ENCODE measurements at regions not wholly inside any gene's neighbourhood (a gene's known extent, or its start where the extent isn't known, plus 50 kb on each side); places are given as distances from the start of the nearest gene placed in this dataset.
"Not testable (repeated sequence)": the region's sequence is repeated elsewhere in the genome, so short reads cannot be mapped to it uniquely, and the experiment has no call there.

- H3K4me3 ChIP-seq (ENCODE audit: low read length in 3 of 3): no peak overlapping the region
- no peaks in the 10 kb centered on the region for H3K27me3 ChIP-seq (ENCODE audit: control insufficient read depth in 3 of 3, insufficient read depth in 3 of 3, low read length in 3 of 3)
- H3K27ac ChIP-seq (ENCODE audit: low read depth, low read length): no peak overlapping the region
- H3K9ac ChIP-seq (ENCODE audit: low read depth in 1 of 3, low read length in 3 of 3): no peak overlapping the region
- no peaks in the 10 kb centered on the region for H3K4me1 ChIP-seq (ENCODE audit: control insufficient read depth in 3 of 3, insufficient read depth in 3 of 3, low read length in 3 of 3)
- no peaks in the 10 kb centered on the region for H3K36me3 ChIP-seq (ENCODE audit: control insufficient read depth in 3 of 3, insufficient read depth in 3 of 3, low read length in 3 of 3)
- H3K9me3 ChIP-seq (ENCODE audit: control insufficient read depth in 3 of 3, low read length in 3 of 3): peaks cover 0 to 3% (median 0%) of the 10 kb centered on the region in 3 donors
Measured at GRCh38 chrX:13389501-13389900, 69.6 kb upstream of the ATXN3L start.

GRCh38 chrX:13387666-13388494 is 68.0 kb upstream of the ATXN3L start:
- H3K9me3 ChIP-seq (ENCODE audit: control insufficient read depth in 3 of 3, low read length in 3 of 3): peaks cover 0 to 3% (median 0%) of the 10 kb centered on the region in 3 donors
- no peaks in the 10 kb centered on the region for H3K4me1 ChIP-seq (ENCODE audit: control insufficient read depth in 3 of 3, insufficient read depth in 3 of 3, low read length in 3 of 3)
- no peak overlapping the region for H3K9ac ChIP-seq (ENCODE audit: low read depth in 1 of 3, low read length in 3 of 3)
- no peak overlapping the region for H3K4me3 ChIP-seq (ENCODE audit: low read length in 3 of 3)
- H3K27ac ChIP-seq (ENCODE audit: low read depth, low read length): no peak overlapping the region
- no peaks in the 10 kb centered on the region for H3K36me3 ChIP-seq (ENCODE audit: control insufficient read depth in 3 of 3, insufficient read depth in 3 of 3, low read length in 3 of 3)
- no peaks in the 10 kb centered on the region for H3K27me3 ChIP-seq (ENCODE audit: control insufficient read depth in 3 of 3, insufficient read depth in 3 of 3, low read length in 3 of 3)

- Histone ChIP-seq H3K27me3 (ENCODE audit: control insufficient read depth in 3 of 3, insufficient read depth in 3 of 3, low read length in 3 of 3) (no peaks in the 10 kb centered on the region), H3K9ac (ENCODE audit: low read depth in 1 of 3, low read length in 3 of 3) (no peak overlapping the region), H3K27ac (ENCODE audit: low read depth, low read length) (no peak overlapping the region), H3K9me3 (ENCODE audit: control insufficient read depth in 3 of 3, low read length in 3 of 3) (no peaks in the 10 kb centered on the region), H3K36me3 (ENCODE audit: control insufficient read depth in 3 of 3, insufficient read depth in 3 of 3, low read length in 3 of 3) (no peaks in the 10 kb centered on the region), H3K4me3 (ENCODE audit: low read length in 3 of 3) (no peak overlapping the region), H3K4me1 (ENCODE audit: control insufficient read depth in 3 of 3, insufficient read depth in 3 of 3, low read length in 3 of 3) (no peaks in the 10 kb centered on the region)
Measured at GRCh38 chrX:13386636-13387035, 66.8 kb upstream of the ATXN3L start.

GRCh38 chrX:13386092-13386491 is 66.2 kb upstream of the ATXN3L start:
- no peak overlapping the region for H3K27ac ChIP-seq (ENCODE audit: low read depth, low read length)
- H3K4me1 ChIP-seq (ENCODE audit: control insufficient read depth in 3 of 3, insufficient read depth in 3 of 3, low read length in 3 of 3): no peaks in the 10 kb centered on the region
- H3K36me3 ChIP-seq (ENCODE audit: control insufficient read depth in 3 of 3, insufficient read depth in 3 of 3, low read length in 3 of 3): no peaks in the 10 kb centered on the region
- no peaks in the 10 kb centered on the region for H3K9me3 ChIP-seq (ENCODE audit: control insufficient read depth in 3 of 3, low read length in 3 of 3)
- H3K9ac ChIP-seq (ENCODE audit: low read depth in 1 of 3, low read length in 3 of 3): no peak overlapping the region
- H3K4me3 ChIP-seq (ENCODE audit: low read length in 3 of 3): no peak overlapping the region
- no peaks in the 10 kb centered on the region for H3K27me3 ChIP-seq (ENCODE audit: control insufficient read depth in 3 of 3, insufficient read depth in 3 of 3, low read length in 3 of 3)

GRCh38 chrX:13383907-13384306 is 64.1 kb upstream of the ATXN3L start:
- Histone ChIP-seq H3K36me3 (ENCODE audit: control insufficient read depth in 3 of 3, insufficient read depth in 3 of 3, low read length in 3 of 3) (no peaks in the 10 kb centered on the region), H3K27me3 (ENCODE audit: control insufficient read depth in 3 of 3, insufficient read depth in 3 of 3, low read length in 3 of 3) (no peaks in the 10 kb centered on the region), H3K9ac (ENCODE audit: low read depth in 1 of 3, low read length in 3 of 3) (no peak overlapping the region), H3K9me3 (ENCODE audit: control insufficient read depth in 3 of 3, low read length in 3 of 3) (no peaks in the 10 kb centered on the region), H3K4me1 (ENCODE audit: control insufficient read depth in 3 of 3, insufficient read depth in 3 of 3, low read length in 3 of 3) (no peaks in the 10 kb centered on the region), H3K4me3 (ENCODE audit: low read length in 3 of 3) (no peak overlapping the region), H3K27ac (ENCODE audit: low read depth, low read length) (no peak overlapping the region)

GRCh38 chrX:13381514-13381913 is 61.7 kb upstream of the ATXN3L start:
- Histone ChIP-seq H3K9me3 (ENCODE audit: control insufficient read depth in 3 of 3, low read length in 3 of 3) (no peaks in the 10 kb centered on the region), H3K4me3 (ENCODE audit: low read length in 3 of 3) (no peak overlapping the region), H3K27me3 (ENCODE audit: control insufficient read depth in 3 of 3, insufficient read depth in 3 of 3, low read length in 3 of 3) (no peaks in the 10 kb centered on the region), H3K27ac (ENCODE audit: low read depth, low read length) (no peak overlapping the region), H3K4me1 (ENCODE audit: control insufficient read depth in 3 of 3, insufficient read depth in 3 of 3, low read length in 3 of 3) (peaks cover 0 to 2% (median 2%) of the 10 kb centered on the region in 3 donors), H3K9ac (ENCODE audit: low read depth in 1 of 3, low read length in 3 of 3) (no peak overlapping the region), H3K36me3 (ENCODE audit: control insufficient read depth in 3 of 3, insufficient read depth in 3 of 3, low read length in 3 of 3) (no peaks in the 10 kb centered on the region)

- Histone ChIP-seq H3K4me1 (ENCODE audit: control insufficient read depth in 3 of 3, insufficient read depth in 3 of 3, low read length in 3 of 3) (peaks cover 0 to 2% (median 2%) of the 10 kb centered on the region in 3 donors), H3K27me3 (ENCODE audit: control insufficient read depth in 3 of 3, insufficient read depth in 3 of 3, low read length in 3 of 3) (no peaks in the 10 kb centered on the region), H3K9ac (ENCODE audit: low read depth in 1 of 3, low read length in 3 of 3) (no peak overlapping the region), H3K27ac (ENCODE audit: low read depth, low read length) (no peak overlapping the region), H3K9me3 (ENCODE audit: control insufficient read depth in 3 of 3, low read length in 3 of 3) (no peaks in the 10 kb centered on the region), H3K36me3 (ENCODE audit: control insufficient read depth in 3 of 3, insufficient read depth in 3 of 3, low read length in 3 of 3) (no peaks in the 10 kb centered on the region), H3K4me3 (ENCODE audit: low read length in 3 of 3) (no peak overlapping the region)
Measured at GRCh38 chrX:13380211-13380610, 60.4 kb upstream of the ATXN3L start.

- not testable (repeated sequence) for H3K9me3 ChIP-seq (ENCODE audit: control insufficient read depth in 3 of 3, low read length in 3 of 3); H3K4me3 ChIP-seq (ENCODE audit: low read length in 3 of 3)
Measured at GRCh38 chrX:13378562-13379518, 59.0 kb upstream of the ATXN3L start.

GRCh38 chrX:13377550-13377934 is 57.7 kb upstream of the ATXN3L start:
- no peaks in the 10 kb centered on the region for H3K9me3 ChIP-seq (ENCODE audit: control insufficient read depth in 3 of 3, low read length in 3 of 3)
- H3K4me3 ChIP-seq (ENCODE audit: low read length in 3 of 3): no peak overlapping the region
- no peak overlapping the region for H3K27ac ChIP-seq (ENCODE audit: low read depth, low read length)
- H3K4me1 ChIP-seq (ENCODE audit: control insufficient read depth in 3 of 3, insufficient read depth in 3 of 3, low read length in 3 of 3): peaks cover 0 to 2% (median 2%) of the 10 kb centered on the region in 3 donors
- no peaks in the 10 kb centered on the region for H3K36me3 ChIP-seq (ENCODE audit: control insufficient read depth in 3 of 3, insufficient read depth in 3 of 3, low read length in 3 of 3)
- no peak overlapping the region for H3K9ac ChIP-seq (ENCODE audit: low read depth in 1 of 3, low read length in 3 of 3)
- H3K27me3 ChIP-seq (ENCODE audit: control insufficient read depth in 3 of 3, insufficient read depth in 3 of 3, low read length in 3 of 3): no peaks in the 10 kb centered on the region

More at GRCh38 chrX:13378562-13379518, 59.0 kb upstream of the ATXN3L start:
- not testable (repeated sequence) for H3K36me3 ChIP-seq (ENCODE audit: control insufficient read depth in 3 of 3, insufficient read depth in 3 of 3, low read length in 3 of 3); H3K9ac ChIP-seq (ENCODE audit: low read depth in 1 of 3, low read length in 3 of 3); H3K27me3 ChIP-seq (ENCODE audit: control insufficient read depth in 3 of 3, insufficient read depth in 3 of 3, low read length in 3 of 3); H3K4me1 ChIP-seq (ENCODE audit: control insufficient read depth in 3 of 3, insufficient read depth in 3 of 3, low read length in 3 of 3); H3K27ac ChIP-seq (ENCODE audit: low read depth, low read length)
